ENCODE measurements at regions not wholly inside any gene's neighbourhood (a gene's known extent, or its start where the extent isn't known, plus 50 kb on each side); places are given as distances from the start of the nearest gene placed in this dataset.

DNA sequence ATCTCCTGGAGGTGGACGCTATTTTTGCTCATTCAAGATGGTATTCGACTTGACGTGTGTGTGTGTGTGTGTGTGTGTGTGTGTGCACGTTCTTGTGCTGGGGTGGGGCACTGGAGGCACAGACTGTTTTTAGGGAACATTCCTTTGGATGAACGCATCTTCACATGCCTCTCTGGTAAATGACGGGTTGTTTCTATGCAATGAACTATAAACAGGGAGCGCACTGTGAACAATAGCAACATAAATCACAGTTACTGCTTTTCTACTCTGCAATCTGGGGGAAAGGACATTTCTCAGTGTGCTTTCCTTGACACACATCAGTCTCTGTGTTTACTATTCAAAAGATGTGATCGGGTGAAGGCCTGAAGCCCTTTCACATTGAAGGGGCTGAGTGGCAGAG, 120.1 kb upstream of the PITRM1 start:
- no peak overlapping the region for H3K4me3 ChIP-seq (replicated peaks; ENCODE audit: low read depth, low read length)
- no peak for DNase-seq (ENCODE audit: extremely low read depth, low read depth)
- TF ChIP-seq, protein P1, sequence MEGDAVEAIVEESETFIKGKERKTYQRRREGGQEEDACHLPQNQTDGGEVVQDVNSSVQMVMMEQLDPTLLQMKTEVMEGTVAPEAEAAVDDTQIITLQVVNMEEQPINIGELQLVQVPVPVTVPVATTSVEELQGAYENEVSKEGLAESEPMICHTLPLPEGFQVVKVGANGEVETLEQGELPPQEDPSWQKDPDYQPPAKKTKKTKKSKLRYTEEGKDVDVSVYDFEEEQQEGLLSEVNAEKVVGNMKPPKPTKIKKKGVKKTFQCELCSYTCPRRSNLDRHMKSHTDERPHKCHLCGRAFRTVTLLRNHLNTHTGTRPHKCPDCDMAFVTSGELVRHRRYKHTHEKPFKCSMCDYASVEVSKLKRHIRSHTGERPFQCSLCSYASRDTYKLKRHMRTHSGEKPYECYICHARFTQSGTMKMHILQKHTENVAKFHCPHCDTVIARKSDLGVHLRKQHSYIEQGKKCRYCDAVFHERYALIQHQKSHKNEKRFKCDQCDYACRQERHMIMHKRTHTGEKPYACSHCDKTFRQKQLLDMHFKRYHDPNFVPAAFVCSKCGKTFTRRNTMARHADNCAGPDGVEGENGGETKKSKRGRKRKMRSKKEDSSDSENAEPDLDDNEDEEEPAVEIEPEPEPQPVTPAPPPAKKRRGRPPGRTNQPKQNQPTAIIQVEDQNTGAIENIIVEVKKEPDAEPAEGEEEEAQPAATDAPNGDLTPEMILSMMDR (IDR thresholded peaks at IDR 0.05; ENCODE audit: low read depth, low read length, missing control alignments), result no peak

DNA sequence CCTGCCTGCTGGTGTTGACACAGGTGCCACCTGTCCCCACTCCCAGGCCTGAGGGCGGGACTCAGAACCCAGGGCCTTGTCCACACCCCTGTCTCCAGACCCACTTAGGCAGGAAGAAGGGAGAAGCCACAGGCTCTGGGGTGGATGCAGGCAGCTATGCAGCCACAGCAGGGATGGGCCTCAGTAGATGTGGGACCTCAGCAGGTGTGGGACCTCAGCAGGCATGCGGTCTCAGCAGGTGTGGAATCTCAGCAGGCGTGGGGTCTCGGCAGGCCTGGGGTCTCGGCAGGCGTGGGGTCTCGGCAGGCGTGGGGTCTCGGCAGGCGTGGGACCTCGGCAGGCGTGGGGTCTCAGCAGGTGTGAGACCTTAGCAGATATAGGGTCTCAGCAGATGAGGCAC, 118.0 kb upstream of the PITRM1 start:
- no peak overlapping the region for H3K4me3 ChIP-seq (replicated peaks; ENCODE audit: low read depth, low read length)
- TF ChIP-seq, protein P1 (IDR thresholded peaks at IDR 0.05; ENCODE audit: low read depth, low read length, missing control alignments), result no peak
- DNase-seq (ENCODE audit: extremely low read depth, low read depth), result no peak

DNA sequence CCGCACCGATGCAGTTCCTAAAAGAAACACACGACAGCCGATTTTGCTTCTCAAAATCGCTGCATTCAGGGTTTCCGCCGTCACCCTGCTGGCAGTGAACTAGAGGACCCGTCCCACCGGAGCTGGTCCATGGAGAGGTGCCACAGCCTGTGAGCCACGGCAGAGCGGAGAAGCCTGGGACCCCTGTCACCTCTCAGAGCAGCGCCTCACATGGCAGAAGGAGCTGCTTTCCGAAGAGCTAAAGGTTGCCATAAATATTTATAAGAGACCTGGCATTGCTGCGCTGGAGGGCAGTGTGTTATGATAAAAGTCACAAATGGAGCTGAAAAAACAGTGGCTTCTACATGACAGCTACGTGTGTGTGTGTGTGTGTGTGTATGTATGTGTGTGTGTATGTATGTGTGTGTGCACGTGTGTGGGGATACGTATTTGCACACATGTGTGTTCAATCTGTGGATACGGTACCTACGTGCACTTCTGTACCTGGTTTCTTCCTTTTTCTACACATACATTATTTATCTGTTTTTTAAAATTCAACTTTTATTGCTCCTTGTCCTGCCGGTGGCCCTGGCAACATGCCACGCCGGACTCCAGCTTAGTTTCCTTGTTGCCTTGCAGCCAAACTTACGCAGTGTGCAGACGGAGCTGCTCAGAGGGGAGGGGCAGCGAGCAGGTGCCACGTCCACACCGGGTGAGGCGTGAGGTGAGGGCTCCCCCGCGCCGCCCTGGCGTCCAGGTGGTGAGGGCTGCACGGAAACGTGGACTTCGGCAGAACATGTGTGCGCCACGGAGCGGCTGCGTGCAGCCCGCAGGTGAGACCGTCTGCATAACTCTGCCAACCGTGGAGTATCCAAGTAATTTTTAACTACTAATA, 115.2 kb upstream of the PITRM1 start:
- no peak for DNase-seq (ENCODE audit: extremely low read depth, low read depth)
- H3K4me3 ChIP-seq (replicated peaks; ENCODE audit: low read depth, low read length), result no peak overlapping the region
- TF ChIP-seq, protein P1 (IDR thresholded peaks at IDR 0.05; ENCODE audit: low read depth, low read length, missing control alignments), result no peak

DNA sequence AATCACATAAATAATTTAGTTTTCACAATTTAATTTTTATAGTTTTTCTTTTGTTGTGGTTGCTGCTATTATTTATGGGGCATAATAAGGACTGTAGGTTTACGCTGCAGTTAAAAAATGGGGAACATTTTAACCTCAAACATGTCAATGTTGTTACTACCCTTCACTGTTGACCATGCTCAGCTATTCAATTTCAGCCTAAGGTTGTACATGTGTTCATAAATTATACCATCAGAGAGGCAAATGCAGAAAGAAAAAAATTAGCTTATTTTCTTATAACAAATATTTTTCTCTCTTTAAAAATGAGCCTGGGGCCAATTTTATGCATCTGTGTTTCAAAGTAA, 110.1 kb upstream of the PITRM1 start:
- no peak for DNase-seq (ENCODE audit: extremely low read depth, low read depth)
- TF ChIP-seq, protein P1 (IDR thresholded peaks at IDR 0.05; ENCODE audit: low read depth, low read length, missing control alignments), result no peak
- no peak overlapping the region for H3K4me3 ChIP-seq (replicated peaks; ENCODE audit: low read depth, low read length)

DNA sequence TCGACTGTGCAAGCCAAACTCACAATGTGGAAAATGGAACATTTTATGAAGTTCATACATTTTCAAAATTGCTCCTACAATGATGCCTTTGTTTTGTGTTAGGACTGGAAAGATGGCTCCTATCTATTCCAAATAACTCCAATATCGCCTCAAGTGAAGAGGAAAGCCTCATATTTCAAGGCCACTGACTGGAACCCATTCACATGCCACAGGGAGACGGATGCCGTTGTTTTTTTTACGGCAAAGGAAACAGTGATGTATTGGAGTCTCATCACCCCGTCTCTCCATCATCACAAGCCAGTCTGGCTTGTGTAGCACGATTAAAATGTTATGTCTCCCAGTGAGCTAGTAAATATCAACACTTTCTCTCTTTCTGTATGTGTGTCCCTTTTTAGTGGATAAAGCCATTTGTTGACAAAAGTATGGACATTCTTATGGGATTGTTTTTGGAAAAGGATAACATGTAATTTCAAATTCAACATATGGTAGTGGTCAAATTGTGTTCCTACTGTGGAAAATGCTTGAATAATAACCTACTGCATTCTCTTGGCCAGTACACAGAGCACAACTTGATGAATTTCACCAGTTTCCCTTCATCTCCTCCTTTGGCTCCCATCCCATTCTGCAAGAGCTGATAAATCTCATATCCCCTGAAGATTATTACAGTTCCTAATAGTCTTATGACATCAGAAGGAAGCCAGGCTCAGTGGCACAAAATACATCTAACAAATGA, 109.5 kb upstream of the PITRM1 start:
- no peak for DNase-seq (ENCODE audit: extremely low read depth, low read depth)
- no peak overlapping the region for H3K4me3 ChIP-seq (replicated peaks; ENCODE audit: low read depth, low read length)
- TF ChIP-seq, protein P1 (IDR thresholded peaks at IDR 0.05; ENCODE audit: low read depth, low read length, missing control alignments), result no peak

DNA sequence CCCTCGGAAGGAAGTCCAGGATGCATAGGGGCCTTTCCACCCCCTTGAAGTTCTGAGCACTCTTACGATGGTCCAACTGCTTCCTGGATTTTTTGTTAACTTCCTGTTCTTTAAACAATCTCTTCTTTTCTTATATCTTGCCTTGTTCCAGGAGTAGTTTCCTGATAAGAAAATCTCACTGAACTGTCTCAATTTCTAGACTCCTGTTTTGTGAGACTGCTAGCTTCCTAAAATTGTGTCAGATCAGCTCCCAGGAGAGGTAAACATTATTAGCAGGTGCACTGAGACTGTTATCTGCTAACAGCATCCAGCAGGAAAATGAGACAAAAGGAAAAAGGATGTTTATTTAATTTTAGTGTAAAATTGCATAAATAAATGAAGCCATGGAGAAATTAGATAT, 106.2 kb upstream of the PITRM1 start:
- TF ChIP-seq, protein P1 (IDR thresholded peaks at IDR 0.05; ENCODE audit: low read depth, low read length, missing control alignments), result no peak
- H3K4me3 ChIP-seq (replicated peaks; ENCODE audit: low read depth, low read length), result no peak overlapping the region
- no peak for DNase-seq (ENCODE audit: extremely low read depth, low read depth)
